ENCODE measurements at regions not wholly inside any gene's neighbourhood (a gene's known extent, or its start where the extent isn't known, plus 50 kb on each side); places are given as distances from the start of the nearest gene placed in this dataset.

- peak in 1 of 14 donors; percentile 78 for DNase-seq
Observed at GRCh38 chr12:124188561-124189405, 106.1 kb upstream of the RFLNA start.

DNA sequence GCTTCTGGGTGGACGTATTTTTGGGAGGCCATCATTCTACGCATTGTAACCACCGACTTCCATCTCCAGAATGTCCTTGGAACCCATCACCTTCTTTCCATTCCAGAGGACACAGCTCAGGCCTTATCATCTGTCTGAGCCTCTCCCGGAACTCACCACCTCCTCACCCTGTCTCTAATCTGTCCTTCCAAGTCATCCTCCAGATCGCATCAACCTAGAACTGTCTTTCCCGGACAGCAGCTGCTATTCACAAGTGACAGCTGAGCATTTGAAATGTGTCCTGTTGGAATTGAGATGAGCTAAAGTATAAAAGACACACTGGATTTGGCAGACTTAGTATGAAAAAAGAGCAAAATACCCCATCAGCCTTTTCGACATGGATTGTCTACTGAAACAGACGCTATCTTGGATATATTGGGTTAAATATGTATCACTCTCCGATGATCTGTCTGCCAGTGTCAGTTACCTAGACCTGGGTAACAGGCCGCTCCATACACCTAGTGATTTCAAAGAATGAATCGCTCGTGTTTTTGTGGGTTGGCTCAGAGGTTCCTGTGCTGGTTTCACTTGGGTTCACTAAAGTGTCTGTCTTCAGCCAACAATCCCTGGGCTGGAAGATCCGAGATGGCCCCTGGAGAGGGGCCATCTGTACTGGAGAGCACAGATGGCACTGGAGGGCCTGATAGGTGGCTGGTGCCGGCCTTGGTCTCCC, 104.4 kb upstream of the RFLNA start:
- peak in 1 of 14 donors; percentile 16 for DNase-seq

GRCh38 chr12:124191024-124191359, 103.9 kb upstream of the RFLNA start:
- DNase-seq = no peak

DNA sequence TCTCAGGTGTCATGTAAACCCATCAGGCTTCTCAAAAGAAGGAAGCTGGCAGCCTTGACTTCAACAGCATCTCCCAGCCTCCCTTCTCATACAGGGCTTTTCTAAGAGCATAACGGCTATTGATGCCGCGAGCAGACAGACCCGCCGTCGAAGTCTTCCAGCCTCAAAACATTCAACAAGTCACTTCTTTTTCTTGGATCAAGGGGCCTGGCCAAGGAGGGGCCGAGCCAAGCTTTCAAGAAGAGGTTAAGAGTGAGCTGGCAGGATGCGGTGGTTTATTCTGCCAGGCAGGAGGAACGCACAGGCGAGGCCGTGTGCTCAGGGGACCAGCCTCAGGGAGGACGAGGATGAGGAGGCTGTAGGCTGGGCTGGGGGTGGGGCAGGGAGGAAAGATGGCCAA, 102.9 kb upstream of the RFLNA start:
- peak in 1 of 14 donors; percentile 17 for DNase-seq

GRCh38 chr12:124194264-124194892, 100.5 kb upstream of the RFLNA start:
- no peak for DNase-seq

GRCh38 chr12:124194893-124195566, 99.9 kb upstream of the RFLNA start:
- peak in 1 of 14 donors; percentile 4 for DNase-seq

DNA sequence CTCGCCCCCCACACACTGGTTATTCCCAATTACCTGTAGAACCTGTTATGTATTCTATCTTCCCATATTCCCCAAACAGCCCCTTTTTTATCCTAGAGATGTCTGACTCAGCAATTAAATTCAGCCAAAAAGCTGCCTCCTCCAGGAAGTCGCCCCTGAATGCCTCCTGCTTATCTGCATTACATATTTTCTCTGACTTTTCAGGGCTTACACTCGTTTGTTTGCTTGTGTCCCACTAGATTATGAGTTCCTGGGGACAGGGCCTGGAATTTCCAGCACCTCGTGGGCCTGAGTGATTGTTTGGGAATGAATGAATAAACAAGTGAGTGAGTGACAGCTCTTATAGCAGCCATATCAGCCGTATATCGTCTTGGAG, 99.3 kb upstream of the RFLNA start:
- no peak for DNase-seq

DNA sequence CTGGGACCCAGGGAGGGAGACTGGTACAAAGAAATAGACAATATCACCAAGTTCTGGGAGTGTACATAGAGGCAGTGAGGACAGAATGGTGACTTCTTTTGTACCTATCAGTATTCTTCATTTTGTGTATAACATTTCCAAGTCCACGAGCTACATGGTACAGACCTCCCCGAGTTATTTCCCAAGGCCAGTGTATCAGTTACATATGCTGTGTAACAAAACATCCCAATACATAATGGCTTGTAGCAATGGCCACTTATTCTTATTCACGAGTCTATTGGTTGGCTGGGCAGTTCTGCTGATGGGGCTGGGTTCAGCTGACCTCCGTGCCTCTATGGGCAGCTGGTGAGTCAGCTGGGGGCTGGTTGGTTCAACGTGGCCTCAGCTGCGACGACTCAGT, 98.7 kb upstream of the RFLNA start:
- DNase-seq = no peak

GRCh38 chr12:124201248-124201647, 93.6 kb upstream of the RFLNA start:
- no peak for DNase-seq

GRCh38 chr12:124203176-124203575, 91.7 kb upstream of the RFLNA start:
- DNase-seq = no peak

DNA sequence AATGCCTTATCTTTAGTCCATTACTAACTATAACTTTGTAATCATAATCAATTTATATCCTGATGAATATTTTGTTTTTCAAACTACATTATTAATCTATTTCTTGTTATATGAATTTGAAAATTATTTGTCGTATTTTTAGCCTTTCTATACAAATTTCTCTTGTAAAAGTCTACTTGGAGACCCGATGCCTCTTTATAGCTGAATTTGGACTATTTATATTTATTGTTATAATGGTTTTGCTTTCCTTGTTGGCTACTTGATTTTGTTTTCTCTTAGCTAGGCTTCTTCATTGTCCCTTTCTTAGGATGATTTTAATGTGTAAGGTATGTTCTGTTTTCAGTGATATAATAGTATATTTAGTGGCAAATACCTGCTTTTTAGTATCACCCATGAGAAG, 89.5 kb upstream of the RFLNA start:
- no peak for DNase-seq

- no peak for DNase-seq
Observed at GRCh38 chr12:124207049-124207448, 87.8 kb upstream of the RFLNA start.

- DNase-seq = no peak
Observed at GRCh38 chr12:124207617-124208016, 87.3 kb upstream of the RFLNA start.

- DNase-seq = no peak
Observed at GRCh38 chr12:124208489-124208888, 86.4 kb upstream of the RFLNA start.

GRCh38 chr12:124210991-124211577, 83.8 kb upstream of the RFLNA start:
- no peak for DNase-seq

GRCh38 chr12:124211753-124212152, 83.1 kb upstream of the RFLNA start:
- no peak for DNase-seq

- no peak for DNase-seq
Observed at GRCh38 chr12:124213666-124214347, 81.1 kb upstream of the RFLNA start.

DNA sequence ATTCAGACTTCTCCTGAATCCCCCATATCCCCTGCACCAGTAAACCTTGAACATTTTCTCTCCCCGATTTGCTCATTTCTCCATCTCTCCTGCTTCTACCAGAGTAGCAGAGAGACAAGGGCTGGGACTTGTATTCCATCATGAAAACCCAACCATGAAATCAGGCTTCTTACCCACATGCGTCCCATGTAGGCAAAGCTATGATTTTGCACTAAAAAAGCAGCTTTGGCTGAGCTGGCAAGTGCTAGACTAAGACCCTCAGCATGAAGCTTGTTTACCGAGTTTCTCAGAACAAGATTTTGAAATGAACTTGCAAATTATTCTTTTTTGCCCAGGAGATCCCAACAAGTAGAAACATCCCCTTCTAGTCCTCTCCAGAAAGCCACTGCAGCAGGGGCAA, 80.3 kb upstream of the RFLNA start:
- no peak for DNase-seq

DNA sequence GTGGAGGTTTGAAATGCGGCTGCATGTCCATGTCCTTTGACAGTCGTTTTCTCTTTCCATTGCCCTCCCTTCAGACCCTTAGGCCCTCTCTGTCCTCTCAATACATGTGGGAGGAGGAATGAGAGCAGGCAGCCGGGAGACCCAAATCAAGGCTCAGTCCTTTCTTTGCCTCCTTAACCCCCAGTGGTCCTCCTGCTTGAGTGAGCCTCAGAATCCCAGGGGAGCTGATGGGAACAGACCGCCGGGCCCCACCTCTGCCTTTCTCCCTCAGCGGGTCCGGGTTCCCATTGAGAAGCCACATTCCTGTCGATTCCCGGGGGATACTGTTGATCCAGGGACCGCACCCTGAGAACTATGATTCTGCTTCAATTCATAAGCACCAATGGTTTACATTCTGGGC, 77.9 kb upstream of the RFLNA start:
- no peak for DNase-seq

GRCh38 chr12:124217508-124218242, 77.2 kb upstream of the RFLNA start:
- DNase-seq = peak in 7 of 14 donors; percentile 5 to 18 (median 7)

GRCh38 chr12:124218243-124218560, 76.7 kb upstream of the RFLNA start:
- DNase-seq = no peak

All from C1 segment of cervical spinal cord (tissue), 14 donors.